ENCODE measurements at regions not wholly inside any gene's neighbourhood (a gene's known extent, or its start where the extent isn't known, plus 50 kb on each side); places are given as distances from the start of the nearest gene placed in this dataset.

GRCh38 chr10:131446171-131446570 lies 134.7 kb upstream of the TCERG1L start:
- H3K27ac ChIP-seq = no peak overlapping the region
- POLR2A ChIA-PET (ENCODE audit: low non-redundant PET) = no interaction called here
- CTCF ChIA-PET = no interaction called here
- no peak for TF ChIP-seq CTCF (conservative IDR thresholded peaks at IDR 0.05; ENCODE audit: low read depth)
- no peak for DNase-seq (ENCODE audit: low spot score)

- no peak overlapping the region for H3K27ac ChIP-seq
- POLR2A ChIA-PET (ENCODE audit: low non-redundant PET) = no interaction called here
- CTCF ChIA-PET = interaction anchor here (1.0 kb wide), 1 partner anchor 146 kb away, joined by 3 read pairs; no protein-coding TSS in a partner anchor
- TF ChIP-seq CTCF (conservative IDR thresholded peaks at IDR 0.05; ENCODE audit: low read depth) = no peak
- no peak for DNase-seq (ENCODE audit: low spot score)
These were observed 136.7 kb upstream of the TCERG1L start for GRCh38 chr10:131448171-131448570.

GRCh38 chr10:131448883-131449282 lies 137.4 kb upstream of the TCERG1L start:
- ChIA-PET POLR2A (ENCODE audit: low non-redundant PET) (no interaction called here), CTCF (interaction anchor here (1.0 kb wide), 1 partner anchor 147 kb away, joined by 3 read pairs; no protein-coding TSS in a partner anchor)
- TF ChIP-seq CTCF (conservative IDR thresholded peaks at IDR 0.05; ENCODE audit: low read depth) = no peak
- H3K27ac ChIP-seq = no peak overlapping the region
- DNase-seq (ENCODE audit: low spot score) = no peak

GRCh38 chr10:131450216-131450765 lies 138.8 kb upstream of the TCERG1L start:
- no peak for TF ChIP-seq CTCF (conservative IDR thresholded peaks at IDR 0.05; ENCODE audit: low read depth)
- POLR2A ChIA-PET (ENCODE audit: low non-redundant PET) = no interaction called here
- H3K27ac ChIP-seq = no peak overlapping the region
- no peak for DNase-seq (ENCODE audit: low spot score)
- CTCF ChIA-PET = interaction anchor here (0.7 kb wide), 1 partner anchor 709 kb away, joined by 5 read pairs; no protein-coding TSS in a partner anchor

GRCh38 chr10:131451407-131452015 lies 140.0 kb upstream of the TCERG1L start:
- CTCF ChIA-PET = interaction anchor here (0.6 kb wide), 1 partner anchor 337 kb away, joined by 4 read pairs; no protein-coding TSS in a partner anchor

More at GRCh38 chr10:131451407-131452015, 140.0 kb upstream of the TCERG1L start:
- H3K27ac ChIP-seq = no peak overlapping the region
- DNase-seq (ENCODE audit: low spot score) = no peak
- POLR2A ChIA-PET (ENCODE audit: low non-redundant PET) = no interaction called here
- no peak for TF ChIP-seq CTCF (conservative IDR thresholded peaks at IDR 0.05; ENCODE audit: low read depth)
